ENCODE measurements at regions not wholly inside any gene's neighbourhood (a gene's known extent, or its start where the extent isn't known, plus 50 kb on each side); places are given as distances from the start of the nearest gene placed in this dataset.
A peak's percentile ranks its signal among the peaks of the same experiment; 100 is the strongest.
"Not testable (repeated sequence)": the region's sequence is repeated elsewhere in the genome, so short reads cannot be mapped to it uniquely, and the experiment has no call there.

- DNase-seq; intact Hi-C loops (cut with DNase I): not testable (repeated sequence)
Observed at GRCh38 chr21:13303763-13304162, 305.8 kb upstream of the POTED start.

GRCh38 chr21:13304901-13305300 is 304.7 kb upstream of the POTED start:
- DNase-seq; intact Hi-C loops (cut with DNase I): not testable (repeated sequence)

- intact Hi-C loops (cut with DNase I) = not testable (repeated sequence)
- peak in 1 of 10 donors; percentile 25 for DNase-seq
Observed at GRCh38 chr21:13310120-13310519, 299.5 kb upstream of the POTED start.

DNA sequence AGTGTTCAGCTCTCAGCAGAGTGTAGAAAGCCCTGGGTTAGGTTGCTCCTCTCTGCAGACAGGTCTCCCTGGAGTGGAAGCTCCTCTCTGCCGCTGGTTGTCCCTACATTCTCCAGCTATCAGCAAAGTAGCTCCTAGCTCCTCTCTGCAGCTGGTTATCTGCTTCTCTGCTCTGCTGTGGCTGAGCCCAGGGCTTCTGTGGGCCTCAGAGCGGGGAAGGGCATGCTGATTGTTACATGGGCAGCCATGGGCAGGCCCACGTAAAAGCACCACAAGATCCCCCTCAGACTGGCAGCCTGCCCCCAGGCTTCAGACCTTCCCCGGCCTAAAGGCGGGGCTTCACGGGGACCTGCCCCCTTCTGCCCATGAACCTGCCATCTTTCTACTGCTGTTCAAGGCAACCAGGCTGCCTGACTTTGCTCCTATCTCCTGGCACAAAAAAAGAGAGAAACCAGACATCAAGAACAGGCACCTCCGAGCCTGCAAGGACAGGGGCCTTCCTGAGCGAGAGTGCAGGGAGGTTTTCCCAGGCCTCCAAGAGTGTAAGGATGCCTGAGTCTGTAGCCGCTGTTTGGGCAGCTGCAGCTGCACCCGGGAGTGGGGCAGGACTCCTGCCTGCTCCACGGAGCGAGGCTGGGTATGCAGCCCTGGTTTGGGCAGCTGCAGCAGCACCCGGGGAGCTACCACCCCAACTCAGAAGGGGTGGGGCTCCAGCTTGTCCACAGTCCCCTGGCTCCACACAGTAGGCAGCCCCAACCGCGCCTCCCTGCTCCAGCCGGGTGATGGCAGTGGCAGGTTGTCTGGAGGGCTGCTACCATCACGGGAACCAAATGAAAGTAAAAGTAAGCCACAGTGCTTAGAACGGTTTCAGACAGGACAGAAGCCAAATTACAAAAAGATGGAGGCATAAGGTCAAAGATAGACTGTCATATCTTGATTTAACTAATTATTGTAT is 298.7 kb upstream of the POTED start:
- intact Hi-C loops (cut with DNase I) = not testable (repeated sequence)
- DNase-seq = peak in 2 of 10 donors; percentile 49 to 68

GRCh38 chr21:13318718-13319117 is 290.9 kb upstream of the POTED start:
- intact Hi-C loops (cut with DNase I) = not testable (repeated sequence)

GRCh38 chr21:13321919-13322318 is 287.7 kb upstream of the POTED start:
- DNase-seq; intact Hi-C loops (cut with DNase I): not testable (repeated sequence)

More at GRCh38 chr21:13318718-13319117, 290.9 kb upstream of the POTED start:
- DNase-seq = not testable (repeated sequence)

DNA sequence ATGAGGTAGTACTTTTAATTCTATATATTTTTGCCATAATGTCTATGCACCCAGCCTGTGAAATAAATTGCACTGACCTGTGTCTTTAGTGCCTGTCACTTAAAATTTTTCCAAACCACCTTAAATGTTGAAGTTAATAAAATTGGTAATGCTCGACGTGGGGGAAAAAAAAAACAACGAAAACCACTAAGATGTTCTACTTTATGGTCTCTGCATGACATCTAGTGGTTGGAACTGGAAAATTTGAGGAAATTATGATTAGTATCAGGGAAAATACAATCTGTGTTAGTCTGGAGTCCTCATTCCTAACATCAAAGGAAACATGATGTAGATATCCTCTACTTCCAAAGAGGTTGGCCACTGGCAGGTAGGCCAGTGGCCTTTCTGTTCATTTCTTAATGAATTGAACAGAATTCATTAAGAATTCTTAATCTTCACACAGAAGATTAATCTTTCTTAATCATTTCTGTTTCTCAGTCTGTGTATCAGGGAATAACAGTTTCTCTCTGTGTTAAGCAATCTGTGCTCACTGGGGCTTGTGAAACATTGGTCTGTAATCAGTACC is 268.8 kb upstream of the POTED start:
- intact Hi-C loops (cut with DNase I); DNase-seq: not testable (repeated sequence)

GRCh38 chr21:13351521-13351920 is 258.1 kb upstream of the POTED start:
- DNase-seq; intact Hi-C loops (cut with DNase I): not testable (repeated sequence)

GRCh38 chr21:13360175-13360574 is 249.4 kb upstream of the POTED start:
- DNase-seq; intact Hi-C loops (cut with DNase I): not testable (repeated sequence)

DNA sequence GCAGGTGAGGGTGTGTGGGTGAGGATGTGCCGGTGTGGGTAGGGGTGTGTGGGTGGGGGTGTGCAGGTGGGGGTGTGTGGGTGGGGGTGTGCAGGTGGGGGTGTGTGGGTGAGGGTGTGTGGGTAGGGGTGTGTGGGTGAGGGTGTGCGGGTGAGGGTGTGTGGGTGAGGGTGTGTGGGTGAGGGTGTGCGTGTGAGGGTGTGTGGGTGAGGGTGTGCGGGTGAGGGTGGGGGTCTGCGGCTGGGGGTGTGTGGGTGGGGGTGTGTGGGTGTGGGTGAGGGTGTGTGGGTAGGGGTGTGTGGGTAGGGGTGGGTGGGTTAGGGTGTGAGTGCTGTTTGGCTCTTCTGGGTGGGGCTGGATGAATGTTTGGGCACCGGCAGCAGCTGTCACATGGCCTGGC is 241.4 kb upstream of the POTED start:
- no peak for DNase-seq
- intact Hi-C loops (cut with DNase I) = no loop called here

- intact Hi-C loops (cut with DNase I); DNase-seq: not testable (repeated sequence)
Observed at GRCh38 chr21:13372721-13373120, 236.9 kb upstream of the POTED start.

- DNase-seq = peak in 4 of 10 donors; percentile 8 to 85 (median 76)
- intact Hi-C loops (cut with DNase I) = not testable (repeated sequence)
Observed at GRCh38 chr21:13378943-13379342, 230.6 kb upstream of the POTED start.

DNA sequence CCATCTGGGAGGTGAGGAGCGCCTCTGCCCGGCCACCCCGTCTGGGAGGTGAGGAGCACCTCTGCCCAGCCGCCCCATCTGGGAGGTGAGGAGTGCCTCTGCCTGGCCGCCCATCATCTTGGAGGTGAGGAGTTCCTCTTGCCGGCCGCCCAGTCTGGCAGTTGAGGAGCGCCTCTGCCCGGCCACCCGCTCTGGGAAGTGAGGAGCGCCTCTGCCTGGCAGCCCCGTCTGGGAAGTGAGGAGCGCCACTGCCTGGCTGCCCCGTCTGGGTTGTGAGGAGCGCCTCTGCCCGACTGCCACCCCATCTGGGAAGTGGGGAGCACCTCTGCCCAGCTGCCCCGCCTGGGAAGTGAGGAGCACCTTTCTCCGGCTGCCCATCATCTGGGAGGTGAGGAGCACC is 230.0 kb upstream of the POTED start:
- intact Hi-C loops (cut with DNase I) = not testable (repeated sequence)
- DNase-seq = peak in 3 of 10 donors; percentile 67 to 84 (median 83)

- DNase-seq = peak in 1 of 10 donors; percentile 68
- intact Hi-C loops (cut with DNase I) = not testable (repeated sequence)
Observed at GRCh38 chr21:13380561-13380960, 229.0 kb upstream of the POTED start.

GRCh38 chr21:13384143-13384542 is 225.4 kb upstream of the POTED start:
- DNase-seq; intact Hi-C loops (cut with DNase I): not testable (repeated sequence)

DNA sequence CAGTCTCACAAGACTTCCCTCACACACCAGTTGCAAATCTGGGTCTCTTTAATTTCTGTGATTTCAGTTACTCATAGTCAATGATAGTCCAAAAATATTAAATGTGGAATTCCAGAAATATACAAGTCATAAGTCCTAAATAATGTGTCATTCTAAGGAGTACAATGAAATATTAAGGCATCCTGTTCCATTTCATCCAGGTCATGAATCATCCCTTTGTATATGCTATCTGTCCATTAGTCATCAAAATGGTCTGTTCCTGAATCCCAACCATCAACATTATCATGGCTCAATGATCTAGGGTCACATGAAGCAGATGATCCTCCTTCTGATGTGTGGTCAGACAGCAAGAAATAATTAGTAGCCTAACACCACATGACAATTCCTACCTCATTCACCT is 200.4 kb upstream of the POTED start:
- intact Hi-C loops (cut with DNase I); DNase-seq: not testable (repeated sequence)

- DNase-seq; intact Hi-C loops (cut with DNase I): not testable (repeated sequence)
Observed at GRCh38 chr21:13435863-13436262, 173.7 kb upstream of the POTED start.

- DNase-seq; intact Hi-C loops (cut with DNase I): not testable (repeated sequence)
Observed at GRCh38 chr21:13447767-13448166, 161.8 kb upstream of the POTED start.

- DNase-seq; intact Hi-C loops (cut with DNase I): not testable (repeated sequence)
Observed at GRCh38 chr21:13463562-13463961, 146.0 kb upstream of the POTED start.

Data from posterior cingulate gyrus (tissue), 11 donors.